ENCODE measurements at regions not wholly inside any gene's neighbourhood (a gene's known extent, or its start where the extent isn't known, plus 50 kb on each side); places are given as distances from the start of the nearest gene placed in this dataset.

DNA sequence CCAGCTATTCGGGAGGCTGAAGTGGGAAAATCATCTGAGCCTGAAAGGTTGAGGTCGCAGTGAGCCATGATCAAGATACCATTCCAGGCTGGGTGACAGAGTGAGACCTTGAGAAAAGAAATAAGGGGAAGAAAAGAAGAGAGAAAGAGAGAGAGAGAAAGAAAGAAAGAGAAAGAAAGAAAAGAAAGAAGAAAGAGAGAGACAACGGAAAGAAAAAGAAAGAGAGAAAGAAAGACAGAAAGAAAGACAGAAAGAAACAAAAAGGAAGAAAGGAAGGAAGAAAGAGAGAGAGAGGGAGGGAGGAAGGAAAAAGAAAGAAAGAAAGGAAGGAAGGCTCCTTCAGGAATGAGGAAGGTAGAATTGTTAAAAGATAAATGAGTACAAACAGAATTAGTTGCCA lies 84.5 kb downstream of the RPL22L1 start:
- Histone ChIP-seq H3K79me2 (ENCODE audit: control insufficient read depth in 1 of 2, insufficient read depth in 2 of 2, low read length in 2 of 2) (no peaks in the 10 kb centered on the region), H2BK12ac (ENCODE audit: low read depth, low read length) (no peak overlapping the region), H3K4me2 (ENCODE audit: insufficient read depth in 1 of 2, low read depth in 2 of 2, low read length in 2 of 2) (no peak overlapping the region), H4K20me1 (replicated peaks in 1 of 2; ENCODE audit: control insufficient read depth in 1 of 2, insufficient read depth in 2 of 2, low read length in 2 of 2) (no peaks in the 10 kb centered on the region), H3K4ac (replicated peaks; ENCODE audit: insufficient read length, low read depth, low read length) (no peak overlapping the region), H3K27me3 (replicated peaks in 1 of 4; ENCODE audit: control insufficient read depth in 3 of 4, extremely low read depth in 1 of 4, insufficient read depth in 3 of 4, low read length in 3 of 4) (no peaks in the 10 kb centered on the region), H3K4me1 (replicated peaks in 1 of 4; ENCODE audit: control insufficient read depth in 3 of 4, insufficient read depth in 4 of 4, low read length in 3 of 4) (no peaks in the 10 kb centered on the region), H3K79me1 (ENCODE audit: low read depth, low read length) (no peaks in the 10 kb centered on the region), H4K5ac (ENCODE audit: insufficient read length, low read depth, low read length) (no peak overlapping the region), H3K23ac (ENCODE audit: insufficient read length) (no peak overlapping the region), H4K91ac (replicated peaks; ENCODE audit: insufficient read length, low read length) (no peak overlapping the region), H2BK15ac (ENCODE audit: low read length) (no peak overlapping the region), H3K23me2 (ENCODE audit: low read depth, low read length) (no peaks in the 10 kb centered on the region), H3K18ac (ENCODE audit: extremely low read depth, low read length) (no peak overlapping the region), H2BK20ac (ENCODE audit: low read length) (no peak overlapping the region), H2BK5ac (ENCODE audit: low read depth, low read length) (no peak overlapping the region), H3K14ac (ENCODE audit: insufficient read length) (no peak overlapping the region), H3K9me3 (ENCODE audit: insufficient read depth in 2 of 2, low read depth in 1 of 2, low read length in 1 of 2) (no peaks in the 10 kb centered on the region), H3K9ac (replicated peaks in 1 of 4; ENCODE audit: extremely low read depth in 1 of 4, low read depth in 3 of 4, low read length in 3 of 4) (no peak overlapping the region), H3K4me3 (ENCODE audit: extremely low read depth in 1 of 4, insufficient read depth in 2 of 4, low read depth in 3 of 4, low read length in 4 of 4) (no peak overlapping the region), H3K36me3 (ENCODE audit: control insufficient read depth in 2 of 4, insufficient read depth in 4 of 4, low read length in 3 of 4) (no peaks in the 10 kb centered on the region), H2BK120ac (replicated peaks; ENCODE audit: low read depth, low read length) (no peak overlapping the region), H2AFZ (ENCODE audit: low read length) (no peak overlapping the region), H3K27ac (ENCODE audit: low read depth, low read length) (no peak overlapping the region), H4K8ac (ENCODE audit: extremely low read depth, insufficient read depth, low read length) (no peak overlapping the region), H2AK5ac (ENCODE audit: low read depth, low read length) (no peak overlapping the region), H3K56ac (replicated peaks; ENCODE audit: insufficient read length, low read depth, low read length) (no peak overlapping the region)
- FAIRE-seq (no peak), DNase-seq (ENCODE audit: low read depth in 1 of 2, low spot score in 2 of 2) (no peak)
- POLR2A ChIA-PET (ENCODE audit: partially characterized antibody): no interaction called here
- WGBS, 2 experiments (ENCODE audit: extremely low coverage in 1 of 2, insufficient coverage in 1 of 2, insufficient read length in 1 of 2, insufficient replicate concordance in 2 of 2, low coverage in 1 of 2, low lambda C conversion rate in 2 of 2, missing lambda C conversion rate in 1 of 2): 0 to 68% methylated on average over 1 to 3 of the region's 3 CpGs
- CTCF ChIA-PET (ENCODE audit: partially characterized antibody): no interaction called here
- TF ChIP-seq POLR2A (IDR thresholded peaks at IDR 0.05; ENCODE audit: control extremely low read depth in 1 of 2, low read depth in 2 of 2, low read length in 2 of 2): no peak
- TF ChIP-seq CEBPB (IDR thresholded peaks at IDR 0.05; ENCODE audit: low read depth, low read length): no peak
- no peak for TF ChIP-seq TCF12 (IDR thresholded peaks at IDR 0.05; ENCODE audit: low read depth, low read length)
- TF ChIP-seq FOSL1 (IDR thresholded peaks at IDR 0.05; ENCODE audit: insufficient read depth, low read depth, low read length): no peak
- TF ChIP-seq CBX8 (IDR thresholded peaks at IDR 0.05; ENCODE audit: borderline replicate concordance, low read depth, low read length): no peak
